Esophagus squamous epithelium (tissue), 4 donors: ENCODE measurements at regions not wholly inside any gene's neighbourhood (a gene's known extent, or its start where the extent isn't known, plus 50 kb on each side); places are given as distances from the start of the nearest gene placed in this dataset.

Source experiments
- CTCF ChIP-seq, 6 experiments: fragments of 450-650 bp in 4 of 6; fragments of 200-600 bp in 2 of 6; sonication (generic) in 2 of 6; IDR thresholded peaks; one replicate each; pipeline ENCODE4 v1.5.1; 2016 to 2019; ENCODE audit warnings: antibody characterized with exemption in 6 of 6, mild to moderate bottlenecking in 4 of 6, moderate library complexity in 4 of 6
- POLR2A ChIP-seq, 4 donors: fragments of 450-650 bp; IDR thresholded peaks; one replicate each; pipeline ENCODE4 v1.6.1; 2017; ENCODE audit warnings: antibody characterized with exemption in 4 of 4, mild to moderate bottlenecking in 4 of 4, moderate library complexity in 3 of 4

- TF ChIP-seq CTCF (IDR thresholded peaks at IDR 0.05) = no peak
- TF ChIP-seq POLR2A (IDR thresholded peaks at IDR 0.05) = no peak
Observed at GRCh38 chr18:65239787-65240186, 511.0 kb upstream of the CDH7 start.
